Nephron (organoid): ENCODE measurements at regions not wholly inside any gene's neighbourhood (a gene's known extent, or its start where the extent isn't known, plus 50 kb on each side); places are given as distances from the start of the nearest gene placed in this dataset.
A peak's percentile ranks its signal among the peaks of the same experiment; 100 is the strongest.

Source experiments
- H3K27ac Mint-ChIP-seq, 3 experiments: 2 replicates each; pipeline ENCODE4 v1.8.0; 2020; ENCODE audit warnings: mixed read lengths in 3 of 3, mild to moderate bottlenecking in 2 of 3, moderate library complexity in 1 of 3
- H3K27me3 Mint-ChIP-seq: 2 replicates; pipeline ENCODE4 v1.8.0; 2021; ENCODE audit warnings: low read depth, mild to moderate bottlenecking, moderate library complexity, mixed read lengths
- H3K36me3 Mint-ChIP-seq: 2 replicates; pipeline ENCODE4 v1.8.0; 2020; ENCODE audit warnings: low read depth, mixed read lengths
- H3K4me1 Mint-ChIP-seq: 2 replicates; pipeline ENCODE4 v1.8.0; 2020; ENCODE audit warnings: mixed read lengths
- H3K4me3 Mint-ChIP-seq, 3 experiments: 2 replicates each; pipeline ENCODE4 v1.8.0; 2020; ENCODE audit warnings: mild to moderate bottlenecking in 3 of 3, mixed read lengths in 3 of 3, moderate library complexity in 2 of 3
- H3K9me3 Mint-ChIP-seq: 2 replicates; pipeline ENCODE4 v1.8.0; 2020; ENCODE audit warnings: mixed read lengths
- CTCF ChIP-seq, 3 experiments: fragments of 200-600 bp; sonication (generic); IDR thresholded peaks; one replicate each; pipeline ENCODE4 v1.5.0; 2021; ENCODE audit warnings: antibody characterized with exemption in 3 of 3; ENCODE audit not compliant: unreplicated experiment in 3 of 3

DNA sequence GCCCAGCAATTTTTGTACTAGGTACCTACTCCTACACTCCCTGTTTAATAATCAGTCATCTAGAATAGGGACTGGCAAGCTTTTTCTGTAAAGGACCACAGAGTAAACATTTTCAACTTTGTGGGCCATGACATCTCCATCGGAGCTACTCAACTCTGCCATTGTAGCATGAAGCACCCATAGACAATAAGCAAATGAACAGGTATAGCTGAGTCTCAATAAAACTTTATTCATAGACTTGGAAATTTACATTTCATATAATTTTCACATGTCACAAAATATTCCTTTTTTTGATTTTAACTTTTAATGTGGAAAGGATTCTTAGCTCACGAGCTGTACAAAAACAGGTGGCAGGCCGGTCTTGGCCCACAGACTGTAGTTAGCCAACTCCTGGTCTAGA lies 345.8 kb downstream of the SOX9 start:
- H3K27me3 Mint-ChIP-seq: peaks cover 37% of the 10 kb centered on the region
- no peaks in the 10 kb centered on the region for H3K36me3 Mint-ChIP-seq

GRCh38 chr17:72467841-72468653 lies 347.2 kb downstream of the SOX9 start:
- no peaks in the 10 kb centered on the region for H3K36me3 Mint-ChIP-seq
- H3K9me3 Mint-ChIP-seq: no peaks in the 10 kb centered on the region
- H3K4me1 Mint-ChIP-seq: peaks cover 22% of the 10 kb centered on the region
- H3K4me3 Mint-ChIP-seq: no peak overlapping the region
- no peak overlapping the region for H3K27ac Mint-ChIP-seq
- H3K27me3 Mint-ChIP-seq: peaks cover 35% of the 10 kb centered on the region
- TF ChIP-seq CTCF (IDR thresholded peaks at IDR 0.05; ENCODE audit: unreplicated experiment in 3 of 3): no peak

More for the DNA sequence above, 345.8 kb downstream of the SOX9 start:
- TF ChIP-seq CTCF (IDR thresholded peaks at IDR 0.05; ENCODE audit: unreplicated experiment in 3 of 3): no peak
- Mint-ChIP-seq H3K4me3 (no peak overlapping the region), H3K9me3 (peaks cover 5% of the 10 kb centered on the region), H3K27ac (peak overlapping the region in 1 of 3 experiments; percentile 25), H3K4me1 (peaks cover 14% of the 10 kb centered on the region)

DNA sequence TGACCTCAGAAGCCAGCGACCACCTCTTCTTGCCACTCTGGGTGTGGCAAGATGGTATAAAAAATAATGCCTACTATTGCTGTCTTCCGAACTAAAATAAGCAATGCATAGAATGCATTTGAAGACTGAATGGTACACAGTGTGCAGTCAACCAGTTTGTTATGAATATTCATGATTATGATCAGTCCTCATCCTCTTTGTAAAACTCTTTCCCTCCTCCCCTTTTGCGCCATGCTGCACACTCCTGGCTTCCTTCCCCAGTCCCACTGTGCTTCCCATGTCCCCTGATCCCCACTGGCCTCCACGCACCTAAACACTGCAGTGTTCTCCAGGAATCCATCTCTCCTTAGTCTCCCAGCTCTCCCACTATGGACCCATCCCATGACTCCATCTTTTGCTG lies 348.0 kb downstream of the SOX9 start:
- Mint-ChIP-seq H3K4me3 (no peak overlapping the region), H3K4me1 (peaks cover 22% of the 10 kb centered on the region), H3K9me3 (no peaks in the 10 kb centered on the region), H3K36me3 (no peaks in the 10 kb centered on the region), H3K27me3 (peaks cover 30% of the 10 kb centered on the region), H3K27ac (no peak overlapping the region)
- no peak for TF ChIP-seq CTCF (IDR thresholded peaks at IDR 0.05; ENCODE audit: unreplicated experiment in 3 of 3)

DNA sequence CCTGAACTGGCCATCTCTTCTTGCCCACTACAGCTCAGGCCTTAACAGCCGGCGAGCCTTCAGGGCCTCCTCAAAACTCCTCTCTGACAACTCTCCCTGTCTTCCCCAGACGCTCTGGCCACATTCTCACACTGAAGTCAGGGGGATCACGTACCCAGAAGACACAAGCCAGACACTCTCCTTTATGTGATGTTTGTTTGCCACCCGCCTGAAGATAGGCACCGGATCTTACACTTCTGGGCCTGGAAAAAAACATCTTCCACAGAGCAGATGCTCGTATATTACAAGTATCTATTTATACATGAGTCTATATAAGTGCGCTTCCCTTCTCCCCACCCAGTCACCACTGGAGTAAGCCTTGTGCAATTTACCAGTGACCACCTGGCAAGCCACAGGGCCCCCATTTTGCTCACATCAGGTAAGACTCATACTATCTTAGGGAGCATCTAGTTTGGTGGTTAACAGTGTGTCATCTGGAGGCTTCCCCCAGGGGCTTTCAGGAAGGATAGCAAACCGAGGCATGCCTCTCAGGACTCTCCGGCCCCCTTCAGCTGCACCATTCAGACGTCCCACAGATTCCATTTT lies 349.4 kb downstream of the SOX9 start:
- no peaks in the 10 kb centered on the region for H3K36me3 Mint-ChIP-seq
- H3K27me3 Mint-ChIP-seq: peaks cover 25% of the 10 kb centered on the region
- no peak overlapping the region for H3K4me3 Mint-ChIP-seq
- peaks cover 20% of the 10 kb centered on the region for H3K4me1 Mint-ChIP-seq
- H3K27ac Mint-ChIP-seq: no peak overlapping the region
- H3K9me3 Mint-ChIP-seq: peaks cover 4% of the 10 kb centered on the region
- TF ChIP-seq CTCF (IDR thresholded peaks at IDR 0.05; ENCODE audit: unreplicated experiment in 3 of 3): no peak

- Mint-ChIP-seq H3K4me1 (peaks cover 20% of the 10 kb centered on the region), H3K9me3 (peaks cover 5% of the 10 kb centered on the region), H3K36me3 (no peaks in the 10 kb centered on the region), H3K4me3 (no peak overlapping the region), H3K27me3 (peaks cover 25% of the 10 kb centered on the region), H3K27ac (peak overlapping the region in 1 of 3 experiments; percentile 57)
- TF ChIP-seq CTCF (IDR thresholded peaks at IDR 0.05; ENCODE audit: unreplicated experiment in 3 of 3): no peak
Observed at GRCh38 chr17:72470734-72471133, 349.9 kb downstream of the SOX9 start.
